ENCODE measurements at regions not wholly inside any gene's neighbourhood (a gene's known extent, or its start where the extent isn't known, plus 50 kb on each side); places are given as distances from the start of the nearest gene placed in this dataset.

GRCh38 chr13:111584101-111584672, 263.7 kb downstream of the TEX29 start:
- TF ChIP-seq CTCF (IDR thresholded peaks at IDR 0.05) (no peak), POLR2A (IDR thresholded peaks at IDR 0.05) (no peak)

All from ovary (tissue), 3 donors.